IMR-90 (cell line): ENCODE measurements at regions not wholly inside any gene's neighbourhood (a gene's known extent, or its start where the extent isn't known, plus 50 kb on each side); places are given as distances from the start of the nearest gene placed in this dataset.

Source experiments
- CTCF ChIP-seq: conservative IDR thresholded peaks from 2 replicates; pipeline ENCODE4 v1.5.1; 2012; ENCODE audit warnings: mild to moderate bottlenecking, low read depth, low read length, improper control_type of control experiment
- FOS ChIP-seq: fragments of 150-350 bp; IDR thresholded peaks from 2 replicates; pipeline ENCODE4 v1.6.1; 2016; ENCODE audit warnings: low read depth, low read length
- MAFK ChIP-seq: IDR thresholded peaks from 2 replicates; pipeline ENCODE4 v1.6.1; 2012; ENCODE audit warnings: low read depth, low read length, improper control_type of control experiment
- MXI1 ChIP-seq: IDR thresholded peaks from 2 replicates; pipeline ENCODE4 v1.6.1; 2012; ENCODE audit warnings: low read depth, mild to moderate bottlenecking, low read length, moderate library complexity, borderline replicate concordance
- POLR2A ChIP-seq: IDR thresholded peaks from 2 replicates; pipeline ENCODE4 v1.6.1; 2012; ENCODE audit warnings: mild to moderate bottlenecking, low read depth, low read length
- RFX5 ChIP-seq: IDR thresholded peaks from 2 replicates; pipeline ENCODE4 v1.8.0; 2012; ENCODE audit warnings: low read depth, mild to moderate bottlenecking, low read length, moderate library complexity

GRCh38 chr6:54619102-54619501, 227.5 kb upstream of the FAM83B start:
- TF ChIP-seq CTCF (no peak), MAFK (no peak), FOS (no peak), POLR2A (no peak), MXI1 (no peak), RFX5 (no peak)
